ENCODE measurements at regions not wholly inside any gene's neighbourhood (a gene's known extent, or its start where the extent isn't known, plus 50 kb on each side); places are given as distances from the start of the nearest gene placed in this dataset.

DNA sequence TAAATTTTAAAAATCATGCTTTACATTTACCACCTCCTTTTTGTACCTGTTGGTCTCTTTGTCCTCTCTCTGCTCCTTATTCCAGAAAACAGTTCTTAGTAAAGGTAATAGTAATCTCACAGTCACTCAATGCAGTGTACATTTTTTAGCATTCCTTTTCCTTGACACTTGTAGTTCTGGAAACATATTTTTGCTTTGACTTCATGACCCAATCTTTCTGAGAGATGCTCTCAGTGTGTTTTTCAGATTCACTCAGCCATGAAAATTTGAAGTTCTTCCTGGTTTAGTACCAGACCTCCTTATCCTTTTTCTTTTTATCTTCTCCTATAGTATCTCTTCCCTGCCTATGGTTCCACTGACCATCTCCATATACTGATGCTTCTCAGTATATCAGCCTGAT lies 747.5 kb upstream of the ZEB2 start:
- no peak for DNase-seq

DNA sequence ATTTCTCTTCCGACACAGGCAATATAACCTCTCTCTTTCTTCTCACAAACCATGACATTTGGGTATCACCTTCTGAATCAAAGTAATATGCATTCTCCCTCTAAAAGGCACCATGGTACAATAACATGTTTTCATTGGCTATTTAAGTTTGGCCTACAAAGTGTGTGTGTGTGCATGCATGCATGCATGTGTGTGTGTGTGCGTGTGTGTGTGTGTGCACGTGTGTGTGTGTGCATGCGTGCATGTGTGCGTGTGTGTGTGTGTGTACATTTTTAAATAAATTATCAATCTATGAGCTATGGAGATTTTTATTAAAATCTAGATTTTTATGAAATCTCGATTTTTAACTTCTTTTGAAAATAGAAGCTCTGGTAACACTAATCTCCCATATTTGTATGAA lies 745.3 kb upstream of the ZEB2 start:
- no peak for DNase-seq

DNA sequence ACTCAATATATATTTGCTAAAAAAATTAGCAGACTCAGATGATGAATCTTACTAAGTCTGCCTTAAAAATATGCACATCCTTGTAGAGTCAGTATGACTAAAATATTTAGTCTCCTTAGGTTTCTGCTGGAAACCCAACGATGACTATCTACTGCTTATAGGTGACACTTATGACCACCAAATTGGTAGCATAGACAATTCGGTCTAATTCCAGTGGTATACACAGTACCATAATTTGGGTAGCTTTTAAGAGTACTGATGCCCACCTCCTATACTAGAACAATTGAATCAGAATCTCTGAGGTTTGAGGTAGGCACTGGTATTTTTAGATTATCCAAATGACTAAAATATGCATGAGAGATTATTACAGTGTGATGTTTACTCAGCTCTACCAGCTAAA lies 740.8 kb upstream of the ZEB2 start:
- no peak for DNase-seq

DNA sequence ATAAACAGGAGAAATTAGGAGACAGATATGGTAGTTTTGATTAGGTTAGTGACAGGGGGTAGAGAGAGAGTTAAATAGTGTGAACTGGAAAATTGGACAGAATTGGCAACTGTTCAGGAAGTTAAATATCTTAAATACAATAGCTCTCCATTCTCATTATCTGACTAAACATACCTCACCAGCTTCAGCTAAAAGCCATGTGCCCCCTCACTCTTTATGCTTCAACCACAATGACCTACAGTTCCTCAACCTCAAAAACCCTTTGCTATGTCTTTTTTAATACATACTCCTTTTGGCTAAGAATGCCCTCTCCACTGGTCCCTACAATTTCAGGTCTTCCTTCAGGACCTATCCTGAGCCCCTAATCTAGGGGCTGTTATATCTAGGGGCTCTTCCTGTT lies 740.2 kb upstream of the ZEB2 start:
- DNase-seq = no peak

DNA sequence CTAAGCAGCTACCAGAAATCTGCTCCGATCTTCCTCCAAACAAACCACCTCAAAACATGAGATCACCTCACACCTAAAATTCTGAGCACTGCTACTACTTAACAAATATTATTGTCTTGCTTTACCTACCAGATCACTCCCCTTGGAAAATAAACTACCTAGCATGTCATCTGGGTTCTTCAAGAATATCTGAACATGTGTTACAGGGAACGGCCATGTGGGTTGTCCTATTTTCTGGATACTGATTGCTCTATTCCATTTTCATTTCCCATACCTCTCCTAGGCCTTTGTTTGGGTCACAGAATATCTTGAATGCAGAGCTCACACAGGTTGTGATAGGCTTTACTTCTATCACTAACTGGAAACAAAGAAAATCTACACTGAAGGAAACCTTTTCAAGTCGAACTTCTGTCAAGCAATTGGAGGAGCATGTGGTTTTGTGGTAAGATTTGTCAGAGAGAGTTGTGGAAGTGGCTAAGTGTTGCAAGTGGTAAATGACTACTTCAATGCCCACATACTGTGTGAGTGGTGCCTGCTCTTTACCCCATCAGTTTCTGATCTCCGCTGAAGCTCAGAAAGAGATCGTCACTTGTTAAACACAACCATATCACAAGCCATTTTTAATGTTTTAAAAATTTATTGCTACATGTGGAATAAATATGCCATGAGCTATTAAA lies 739.1 kb upstream of the ZEB2 start:
- peak; percentile 15 for DNase-seq

DNA sequence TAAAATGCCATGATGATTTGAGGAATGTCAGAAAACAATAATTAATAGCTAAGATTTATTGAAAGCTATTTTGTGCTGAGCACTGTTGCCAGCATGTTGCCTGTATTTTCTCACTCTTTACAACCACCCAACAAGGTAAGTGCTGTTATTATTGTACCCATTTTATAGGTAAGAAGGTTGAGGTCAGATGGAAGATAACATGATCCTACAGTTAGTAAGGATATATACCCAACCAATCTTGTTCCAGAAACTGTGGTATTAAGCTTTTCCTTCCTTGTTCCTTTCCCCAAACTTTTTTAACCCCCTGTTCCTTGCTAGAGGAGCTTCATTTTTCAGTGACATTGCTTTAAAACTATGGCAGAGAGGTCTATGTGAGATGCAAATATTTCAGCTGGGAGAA lies 738.0 kb upstream of the ZEB2 start:
- no peak for DNase-seq

DNA sequence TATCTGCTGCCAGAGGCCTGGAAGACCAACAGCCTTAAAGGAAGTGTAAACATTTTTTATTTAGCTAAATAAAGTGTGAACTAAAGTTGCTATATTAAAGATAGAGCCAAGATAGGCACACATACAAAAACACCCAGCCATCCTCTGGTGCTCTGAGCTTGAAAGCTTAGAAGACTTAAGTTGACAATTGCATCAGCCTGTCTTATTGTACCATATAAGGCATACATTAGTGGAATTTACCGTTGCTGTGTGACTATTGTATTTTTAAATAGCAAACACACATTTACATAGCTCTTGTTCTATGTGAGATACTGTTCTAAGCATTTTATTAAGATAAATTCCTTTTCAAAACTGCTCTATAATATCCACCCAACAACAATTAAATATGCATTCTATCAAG lies 736.6 kb upstream of the ZEB2 start:
- peak; percentile 12 for DNase-seq

DNA sequence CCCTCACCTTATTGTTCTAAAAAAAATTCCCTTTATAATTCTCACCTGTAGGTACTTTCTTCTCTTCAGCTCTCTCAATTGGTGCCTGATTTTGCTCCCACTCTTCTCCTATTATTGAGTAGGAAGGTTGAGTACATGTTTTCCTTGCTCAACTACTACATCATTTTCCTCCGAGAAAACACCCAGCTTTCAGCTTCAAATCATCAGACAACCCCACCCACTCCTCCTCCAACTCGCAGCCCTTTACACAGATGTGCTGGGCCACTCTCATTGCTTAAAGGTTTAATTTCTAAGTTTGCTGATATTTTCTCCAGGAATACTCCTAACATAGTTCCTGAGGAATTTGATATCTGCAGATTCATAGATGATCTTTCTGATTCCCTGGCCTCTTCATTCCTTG lies 734.4 kb upstream of the ZEB2 start:
- no peak for DNase-seq

DNA sequence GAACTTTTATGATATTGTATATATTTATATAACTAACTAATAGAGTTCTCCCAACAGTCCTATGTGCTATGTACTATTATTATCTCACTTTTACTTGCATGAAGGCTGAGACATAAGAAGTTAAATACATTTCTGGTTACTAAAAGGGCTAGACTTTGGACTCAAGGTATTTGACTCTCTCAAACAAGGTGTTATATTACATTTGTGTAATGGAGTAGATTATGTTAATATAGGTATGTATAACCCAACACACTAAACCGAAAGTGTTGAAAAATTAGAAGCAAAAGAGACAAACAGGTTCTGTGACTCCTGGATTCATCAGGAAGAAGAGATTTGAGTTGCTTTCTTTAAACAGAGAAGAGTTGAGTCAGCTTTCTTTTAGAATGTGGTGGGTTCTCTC lies 733.6 kb upstream of the ZEB2 start:
- no peak for DNase-seq

DNA sequence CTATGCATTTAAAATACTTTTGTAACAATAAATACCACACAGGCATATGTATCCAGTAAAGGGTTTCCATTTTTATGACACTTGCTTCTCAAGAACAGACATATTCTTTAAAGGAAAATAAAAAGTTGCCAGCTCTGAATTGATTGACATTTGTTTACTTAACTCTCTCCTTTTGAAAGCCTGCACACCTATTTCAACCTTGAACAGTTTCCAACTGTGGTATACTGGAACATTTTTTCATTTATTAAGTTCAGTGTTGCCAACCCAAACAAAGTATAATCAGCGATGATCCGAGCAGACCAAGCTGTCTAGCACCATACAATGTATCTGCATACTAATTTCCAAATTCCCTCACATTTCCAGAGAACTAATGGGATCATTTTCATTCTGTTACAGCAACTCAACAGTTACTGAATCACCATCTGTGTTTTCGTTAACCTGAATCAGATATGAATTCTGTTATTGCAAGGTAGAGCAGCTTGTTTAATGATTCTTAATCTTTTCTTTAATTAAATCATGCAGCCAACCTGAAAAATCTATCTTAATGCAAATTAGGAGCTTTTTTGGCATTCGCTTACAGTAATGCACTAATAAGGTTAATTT lies 725.5 kb upstream of the ZEB2 start:
- no peak for DNase-seq

DNA sequence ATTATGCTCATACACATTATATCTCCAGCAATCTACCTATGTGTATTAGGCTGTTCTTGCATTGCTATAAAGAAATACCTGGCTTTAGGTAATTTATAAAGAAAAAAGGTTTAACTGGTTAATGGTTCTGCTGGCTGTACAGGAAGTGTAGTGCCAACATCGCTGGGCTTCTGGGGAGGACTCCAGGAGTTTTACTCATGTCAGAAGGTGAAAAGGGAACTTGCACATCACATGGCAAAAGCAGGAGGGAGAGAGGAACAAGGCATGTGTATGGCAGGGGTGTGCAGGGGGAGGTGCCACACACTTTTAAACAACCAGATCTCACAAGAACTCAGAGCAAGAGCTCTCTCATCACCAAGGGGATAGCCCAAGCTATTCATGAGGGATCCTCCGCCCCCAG lies 715.4 kb upstream of the ZEB2 start:
- DNase-seq = no peak

DNA sequence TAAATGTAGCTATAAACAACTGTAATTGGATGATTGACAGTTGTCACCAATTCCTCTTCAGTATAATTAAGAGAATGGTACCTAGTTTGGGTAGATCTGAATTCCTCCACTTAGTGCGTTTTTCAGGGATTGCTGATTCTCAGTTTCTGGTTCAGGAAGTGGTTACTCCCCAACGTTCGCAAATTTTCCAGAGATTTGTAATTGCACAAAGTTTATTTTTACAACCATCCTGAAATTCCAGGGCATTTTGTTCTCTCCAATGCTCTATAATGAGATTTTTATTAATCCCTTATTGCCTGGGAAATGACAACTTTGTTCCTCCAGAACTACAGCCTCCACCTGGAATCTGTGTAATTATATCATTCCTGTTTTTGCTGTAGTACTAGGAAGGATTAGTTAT lies 710.6 kb upstream of the ZEB2 start:
- peak; percentile 60 for DNase-seq

DNA sequence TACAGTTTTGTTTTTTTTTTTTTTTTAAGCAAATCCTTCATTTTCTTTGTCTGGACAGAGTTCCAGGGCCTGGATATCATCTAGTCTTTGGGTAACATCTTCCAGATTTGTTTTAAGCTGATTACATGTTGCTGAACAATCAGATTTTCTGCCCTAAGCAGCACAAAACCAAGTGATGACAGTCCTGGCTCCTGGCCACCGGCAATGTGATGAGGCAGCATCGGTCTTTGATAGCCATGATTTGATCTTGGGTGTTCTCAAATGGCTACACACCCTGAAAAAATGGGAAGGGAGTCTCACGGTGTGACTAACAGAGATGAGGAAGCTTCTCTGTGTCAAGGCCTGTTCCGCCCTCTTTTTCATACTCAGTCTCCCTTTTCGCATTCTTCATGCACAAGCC lies 708.6 kb upstream of the ZEB2 start:
- DNase-seq = peak; percentile 69

DNA sequence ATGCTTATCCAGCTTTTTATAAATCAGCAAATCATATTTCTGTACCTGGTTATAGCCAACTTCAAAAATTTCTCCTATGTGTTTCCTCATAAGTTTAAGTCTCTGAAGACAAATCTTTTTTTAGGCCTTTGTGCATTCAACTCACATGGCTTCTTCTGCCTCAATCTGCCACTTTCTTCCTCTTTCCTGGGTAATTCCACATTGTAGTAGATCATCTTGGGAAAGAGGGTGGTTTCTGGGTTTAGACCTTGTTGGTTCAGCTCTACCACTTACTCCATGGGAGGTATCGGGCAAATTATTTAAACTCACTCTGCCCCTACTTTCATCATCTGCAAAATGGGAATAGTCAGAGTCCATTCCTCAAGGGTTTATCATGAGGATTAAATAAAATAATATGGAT lies 707.0 kb upstream of the ZEB2 start:
- DNase-seq = no peak

DNA sequence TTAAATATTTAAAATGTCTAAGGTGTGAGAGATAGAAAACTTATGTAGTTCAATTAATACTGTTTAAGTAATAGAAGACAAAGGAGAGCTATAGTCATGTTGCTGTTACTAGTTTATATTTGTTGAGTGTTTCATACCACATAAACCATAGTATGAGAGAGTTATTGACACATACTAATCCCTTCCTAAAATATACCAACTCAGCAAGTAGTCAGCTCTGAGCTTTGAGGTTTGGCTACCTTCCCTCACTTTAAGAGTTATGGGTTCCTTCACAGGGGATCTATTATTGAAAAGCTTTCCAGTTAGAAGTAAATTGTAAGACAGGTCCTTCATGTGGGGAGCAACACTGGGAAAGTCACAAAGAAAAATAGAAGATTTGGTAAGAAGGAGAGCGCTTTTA lies 701.6 kb upstream of the ZEB2 start:
- DNase-seq = peak; percentile 47

DNA sequence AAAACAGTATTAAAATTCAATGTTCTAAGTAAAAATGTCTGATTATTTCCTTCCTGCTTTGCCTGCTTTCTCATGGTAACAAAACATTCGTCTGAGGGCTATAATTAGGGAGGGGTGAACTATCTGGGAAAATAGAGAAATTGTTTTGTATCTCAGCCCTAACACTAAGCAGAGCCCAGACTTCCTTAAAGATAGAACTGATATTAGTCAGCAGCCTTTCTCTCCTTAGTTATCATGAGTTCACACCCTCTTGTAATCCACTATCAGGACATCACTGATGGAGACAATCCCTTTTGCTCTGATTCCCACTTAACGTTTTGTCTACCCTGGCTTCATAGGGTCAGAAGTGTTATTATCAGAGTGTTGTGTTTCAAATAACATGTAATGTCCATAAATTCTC lies 701.1 kb upstream of the ZEB2 start:
- DNase-seq = no peak

DNA sequence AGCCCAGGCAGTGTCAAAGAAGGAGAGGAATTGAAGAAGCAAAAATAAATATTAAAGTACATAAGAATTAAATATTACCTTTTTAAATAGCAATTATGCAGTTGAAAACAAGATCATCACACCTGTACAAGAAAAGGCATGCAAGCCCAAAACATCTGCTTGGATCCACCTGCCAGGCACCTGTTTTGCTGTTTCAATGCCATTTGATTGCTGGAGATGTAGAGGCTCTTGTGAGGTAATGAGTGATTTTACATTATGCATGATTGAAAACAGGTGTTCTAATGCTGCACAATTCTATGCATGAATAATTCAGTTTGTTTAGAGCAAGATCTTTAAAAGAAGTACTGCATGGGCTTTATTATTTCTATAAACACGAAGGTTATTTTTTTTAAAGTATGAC lies 700.6 kb upstream of the ZEB2 start:
- no peak for DNase-seq

DNA sequence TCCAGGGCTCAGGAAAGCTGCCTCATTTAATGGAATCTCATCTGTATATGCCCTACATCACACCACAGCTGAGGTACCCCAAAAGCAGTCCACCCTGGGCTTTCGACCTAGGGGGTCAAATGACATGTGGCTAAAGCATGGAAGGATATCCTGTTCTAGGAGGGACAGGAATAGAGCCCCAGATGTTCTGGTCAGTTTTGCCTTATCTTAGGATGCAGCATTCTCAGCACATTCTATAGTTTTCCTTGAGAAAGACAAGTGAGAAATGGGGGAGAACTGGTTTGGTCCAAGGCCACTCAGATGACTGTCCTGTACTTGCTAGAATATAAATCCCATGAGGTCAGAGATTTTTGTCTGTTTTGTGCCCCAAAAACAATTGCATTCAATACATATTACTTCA lies 688.0 kb upstream of the ZEB2 start:
- DNase-seq = no peak

DNA sequence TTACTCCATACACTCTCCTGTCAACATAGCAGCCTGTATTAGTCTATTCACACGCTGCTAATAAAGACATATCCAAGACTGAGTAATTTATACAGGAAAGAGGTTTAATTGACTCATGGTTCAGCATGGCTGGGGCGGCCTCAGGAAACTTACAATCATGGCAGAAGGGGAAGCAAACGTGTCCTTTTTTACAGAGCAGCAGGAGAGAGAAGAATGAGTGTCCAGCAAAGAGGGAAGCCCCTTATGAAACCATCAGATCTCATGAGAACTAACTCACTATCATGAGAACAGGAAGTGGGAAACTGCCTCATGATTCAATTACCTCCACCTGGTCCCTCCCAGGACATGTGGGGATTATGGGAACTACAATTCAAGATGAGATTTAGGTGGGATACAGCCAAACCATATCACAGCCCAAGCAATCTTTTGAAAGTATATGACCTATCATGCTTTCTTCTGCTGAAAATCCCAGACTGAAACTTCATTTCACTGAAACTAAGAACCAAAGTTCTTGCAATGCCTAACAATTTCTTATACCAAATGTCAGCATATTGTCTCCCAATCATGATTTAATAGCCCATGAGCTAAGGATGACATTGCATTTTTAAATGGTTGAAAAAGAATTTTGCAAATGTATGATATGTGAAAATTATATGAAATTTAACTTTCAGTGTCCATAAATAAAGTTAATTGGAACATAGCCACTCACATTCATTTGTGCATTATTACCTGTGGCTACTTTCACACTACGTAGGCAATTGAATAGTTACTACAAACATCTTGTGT lies 686.8 kb upstream of the ZEB2 start:
- no peak for DNase-seq

DNA sequence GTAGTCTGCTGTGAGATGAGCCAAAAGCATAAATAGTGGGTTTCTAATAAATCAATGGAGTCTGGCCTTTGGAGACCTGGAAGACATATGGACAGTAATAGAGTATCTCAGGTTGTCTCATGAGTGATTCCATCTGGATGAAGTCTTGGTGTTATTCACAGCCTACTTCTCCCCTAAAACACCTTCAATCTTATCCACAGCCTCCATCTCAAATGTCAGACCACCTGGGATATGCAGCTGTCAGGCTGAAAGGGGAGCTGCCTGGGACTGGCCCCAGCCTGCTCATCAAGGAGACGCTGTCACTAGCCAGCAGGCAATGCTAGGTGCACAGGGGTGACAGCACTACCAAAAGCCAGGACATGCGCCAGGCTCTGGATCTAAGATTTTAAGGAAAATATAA lies 684.0 kb upstream of the ZEB2 start:
- DNase-seq = no peak

DNA sequence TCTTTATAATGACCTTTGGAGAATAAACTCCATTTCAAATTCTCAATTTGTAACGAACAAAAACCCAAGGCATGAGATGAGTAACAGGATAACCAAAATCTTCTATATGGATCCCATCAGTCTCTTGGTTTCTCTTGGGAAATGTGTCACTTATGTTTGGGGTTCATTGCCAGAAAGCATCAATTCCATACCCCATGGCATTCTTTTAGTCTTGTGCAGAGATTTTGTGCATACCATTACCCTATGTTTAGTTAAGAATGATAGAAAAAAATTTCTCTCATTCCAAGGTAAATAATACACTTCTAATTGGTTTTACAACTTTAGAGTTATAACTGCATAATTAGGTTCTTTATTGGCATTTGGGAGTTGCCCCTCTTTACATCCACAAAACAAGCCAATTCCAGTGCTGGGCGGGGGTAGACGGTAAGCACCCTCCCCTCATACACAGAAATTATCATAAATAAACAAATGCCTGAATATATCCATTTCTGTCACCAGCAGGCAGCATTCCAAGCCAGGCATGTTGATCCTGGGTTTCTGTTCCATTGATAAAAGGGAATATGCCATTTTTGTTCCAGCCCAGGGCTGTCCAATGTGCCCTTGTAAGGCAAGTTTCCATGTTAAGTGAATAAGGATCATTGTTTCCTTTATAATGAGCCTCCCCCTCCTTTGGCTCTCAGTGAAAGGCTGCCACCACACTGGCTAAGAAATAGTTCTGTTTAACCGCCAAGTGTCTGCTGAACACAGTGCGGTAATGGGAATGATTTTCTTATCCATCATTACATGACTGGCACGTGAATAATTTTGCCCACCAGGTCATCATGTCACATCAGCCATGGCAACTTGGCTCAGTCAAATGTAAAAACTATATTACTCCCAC lies 680.1 kb upstream of the ZEB2 start:
- peak; percentile 42 for DNase-seq

DNA sequence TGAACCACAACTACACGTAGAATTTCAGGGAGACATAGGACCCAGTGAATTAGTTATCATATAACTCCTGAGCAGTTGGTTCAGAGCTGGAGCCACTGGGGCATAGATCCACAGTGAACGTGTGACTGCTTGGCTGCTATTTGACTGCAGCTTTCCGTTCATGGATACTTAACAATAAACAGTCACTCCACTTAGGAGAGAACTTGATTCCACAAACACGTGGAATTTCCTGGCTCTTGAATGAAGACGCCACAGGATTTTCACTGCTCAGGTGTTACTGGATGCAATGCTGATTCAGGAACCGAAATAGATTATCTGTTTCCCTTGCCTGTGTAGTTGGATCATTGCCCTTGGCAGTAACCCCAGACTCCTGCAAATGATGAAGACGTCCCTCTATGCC lies 679.1 kb upstream of the ZEB2 start:
- no peak for DNase-seq

DNA sequence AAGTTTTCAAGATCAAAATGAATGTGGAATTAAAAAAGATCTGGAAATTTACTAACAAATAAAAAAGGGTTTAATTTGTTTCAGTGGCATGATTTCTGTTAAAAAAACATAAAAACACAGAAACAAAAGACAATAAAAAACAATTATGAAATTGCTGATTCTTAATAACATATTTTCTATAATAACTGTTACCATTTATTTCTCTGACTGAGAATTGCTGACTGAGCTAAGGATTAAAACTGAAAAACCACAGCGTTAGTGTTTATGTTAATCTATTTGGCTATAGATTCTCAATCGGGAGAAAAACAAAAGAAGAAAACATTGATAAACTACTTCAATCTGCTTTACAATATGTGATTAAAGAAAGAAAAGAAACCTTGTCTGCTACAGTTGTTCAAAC lies 678.6 kb upstream of the ZEB2 start:
- no peak for DNase-seq

DNA sequence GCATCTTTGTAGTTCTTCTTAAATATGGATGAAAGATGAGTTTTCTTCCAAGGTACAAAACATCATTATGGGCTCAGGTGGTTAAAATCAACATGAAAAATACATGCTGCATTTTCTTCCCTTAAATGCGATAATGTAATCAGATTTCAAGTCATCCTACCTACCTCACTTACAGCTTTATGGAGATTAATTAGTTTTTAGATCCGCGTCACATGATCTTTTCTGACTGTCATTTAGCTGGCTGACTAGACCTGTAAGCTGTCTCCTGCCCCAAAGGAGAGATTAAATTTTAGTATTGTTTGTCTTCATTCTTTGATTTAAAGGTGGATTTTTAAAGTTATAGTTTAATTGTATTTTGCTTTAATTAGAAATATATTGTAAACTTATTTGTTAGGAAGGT lies 678.0 kb upstream of the ZEB2 start:
- DNase-seq = no peak

Data from fibroblast of skin of right biceps (primary cell).